HG02610 (cell line): ENCODE measurements at regions not wholly inside any gene's neighbourhood (a gene's known extent, or its start where the extent isn't known, plus 50 kb on each side); places are given as distances from the start of the nearest gene placed in this dataset.

Experiments used
- ATAC-seq: cut with Tn5 transposase; IDR thresholded peaks from one replicate; pipeline ENCODE4 v1.9.1; 2021; ENCODE audit warnings: mild to moderate bottlenecking, moderate library complexity; ENCODE audit not compliant: unreplicated experiment

- ATAC-seq: no peak
Observed at GRCh38 chr4:54542540-54543041, 115.2 kb upstream of the KIT start.

- ATAC-seq: no peak
Observed at GRCh38 chr4:54543088-54543795, 114.5 kb upstream of the KIT start.

- no peak for ATAC-seq
Observed at GRCh38 chr4:54545663-54546424, 111.9 kb upstream of the KIT start.

GRCh38 chr4:54547299-54548097 lies 110.3 kb upstream of the KIT start:
- ATAC-seq: peak; percentile 68

GRCh38 chr4:54548098-54548620 lies 109.6 kb upstream of the KIT start:
- peak; percentile 39 for ATAC-seq

GRCh38 chr4:54548831-54549460 lies 108.8 kb upstream of the KIT start:
- ATAC-seq: no peak

GRCh38 chr4:54550395-54551171 lies 107.2 kb upstream of the KIT start:
- ATAC-seq: no peak

GRCh38 chr4:54553001-54553400 lies 104.8 kb upstream of the KIT start:
- ATAC-seq: no peak

GRCh38 chr4:54554339-54554990 lies 103.3 kb upstream of the KIT start:
- ATAC-seq: no peak

GRCh38 chr4:54556051-54556450 lies 101.7 kb upstream of the KIT start:
- no peak for ATAC-seq

- ATAC-seq: no peak
Observed at GRCh38 chr4:54556587-54556986, 101.2 kb upstream of the KIT start.

- ATAC-seq: no peak
Observed at GRCh38 chr4:54558889-54559677, 98.7 kb upstream of the KIT start.

- no peak for ATAC-seq
Observed at GRCh38 chr4:54560513-54560912, 97.2 kb upstream of the KIT start.

- ATAC-seq: no peak
Observed at GRCh38 chr4:54561940-54562339, 95.8 kb upstream of the KIT start.

- no peak for ATAC-seq
Observed at GRCh38 chr4:54566608-54567007, 91.1 kb upstream of the KIT start.

GRCh38 chr4:54567327-54567726 lies 90.4 kb upstream of the KIT start:
- no peak for ATAC-seq

- ATAC-seq: no peak
Observed at GRCh38 chr4:54568184-54568583, 89.6 kb upstream of the KIT start.

- ATAC-seq: no peak
Observed at GRCh38 chr4:54570822-54571221, 86.9 kb upstream of the KIT start.
